CD14-positive monocyte (primary cell): ENCODE measurements at regions not wholly inside any gene's neighbourhood (a gene's known extent, or its start where the extent isn't known, plus 50 kb on each side); places are given as distances from the start of the nearest gene placed in this dataset.

Source experiments
- DNase-seq, 3 donors: peaks; one replicate each; pipeline ENCODE4 v3.0.0-alpha.2; 2011 to 2022
- H2AFZ ChIP-seq: 2 replicates; pipeline ENCODE4 v1.6.0; 2012; ENCODE audit warnings: mild to moderate bottlenecking, low read depth, low read length, inconsistent platforms; ENCODE audit not compliant: insufficient read depth, poor library complexity, severe bottlenecking
- H3K27ac ChIP-seq, 2 donors: 1 replicate in 1 of 2; 2 replicates in 1 of 2; pipeline ENCODE4 v1.5.1; 2012 to 2013; ENCODE audit warnings: low read length in 2 of 2, control low read depth in 1 of 2, inconsistent platforms in 1 of 2, low read depth in 1 of 2, mild to moderate bottlenecking in 1 of 2
- H3K27me3 ChIP-seq, 2 donors: one replicate each; pipeline versions ENCODE4 v1.6.0 to v1.6.1; 2011 to 2013; ENCODE audit warnings: low read length in 2 of 2; ENCODE audit not compliant: control insufficient read depth in 2 of 2, insufficient read depth in 2 of 2
- H3K36me3 ChIP-seq, 2 donors: replicated peaks in 1 of 2; 1 replicate in 1 of 2; 2 replicates in 1 of 2; pipeline versions ENCODE4 v1.5.1 to v1.6.1; 2012 to 2013; ENCODE audit warnings: low read length in 2 of 2, control low read depth in 1 of 2, inconsistent platforms in 1 of 2, mild to moderate bottlenecking in 1 of 2; ENCODE audit not compliant: insufficient read depth in 2 of 2, control insufficient read depth in 1 of 2
- H3K4me1 ChIP-seq, 2 donors: 1 replicate in 1 of 2; 2 replicates in 1 of 2; pipeline versions ENCODE4 v1.5.1 to v1.6.1; 2012 to 2013; ENCODE audit warnings: low read length in 2 of 2, control low read depth in 1 of 2, inconsistent platforms in 1 of 2, mild to moderate bottlenecking in 1 of 2, moderate library complexity in 1 of 2; ENCODE audit not compliant: insufficient read depth in 2 of 2, control insufficient read depth in 1 of 2
- H3K4me2 ChIP-seq: replicated peaks from 2 replicates; pipeline ENCODE3; 2012; ENCODE audit warnings: low read length, moderate library complexity, mild to moderate bottlenecking; ENCODE audit not compliant: poor library complexity, severe bottlenecking; ENCODE audit errors: extremely low read depth
- H3K4me3 ChIP-seq, 3 experiments: fragments of 200-600 bp in 1 of 3; sonication (generic) in 1 of 3; replicated peaks in 1 of 3; 1 replicate in 2 of 3; 2 replicates in 1 of 3; pipeline ENCODE4 v1.5.1; 2011 to 2013; ENCODE audit warnings: low read length in 3 of 3, mild to moderate bottlenecking in 3 of 3, control low read depth in 2 of 3, low read depth in 2 of 3, inconsistent platforms in 1 of 3, moderate library complexity in 1 of 3
- H3K79me2 ChIP-seq: 2 replicates; pipeline ENCODE4 v1.6.0; 2012; ENCODE audit warnings: mild to moderate bottlenecking, control low read depth, inconsistent platforms, low read length, moderate library complexity; ENCODE audit not compliant: insufficient read depth
- H3K9ac ChIP-seq: 2 replicates; pipeline ENCODE4 v1.6.0; 2017; ENCODE audit warnings: low read length, mild to moderate bottlenecking; ENCODE audit not compliant: insufficient read depth, poor library complexity, severe bottlenecking
- H3K9me3 ChIP-seq, 2 donors: replicated peaks in 1 of 2; 1 replicate in 1 of 2; 2 replicates in 1 of 2; pipeline versions ENCODE4 v1.5.1 to v1.6.1; 2012 to 2013; ENCODE audit warnings: low read length in 2 of 2, control low read depth in 1 of 2; ENCODE audit not compliant: control insufficient read depth in 1 of 2, insufficient read depth in 1 of 2
- H4K20me1 ChIP-seq: 2 replicates; pipeline ENCODE4 v1.6.0; 2012; ENCODE audit warnings: mild to moderate bottlenecking, low read length, control low read depth, moderate library complexity; ENCODE audit not compliant: insufficient read depth
- H3K27ac Mint-ChIP-seq, 7 donors: one replicate each; pipeline ENCODE4 v1.8.0; 2020; ENCODE audit warnings: mild to moderate bottlenecking in 7 of 7, mixed read lengths in 7 of 7, moderate library complexity in 6 of 7, inconsistent platforms in 2 of 7
- H3K27me3 Mint-ChIP-seq, 3 donors: one replicate each; pipeline ENCODE4 v1.8.0; 2021 to 2022; ENCODE audit warnings: low read depth in 3 of 3, mild to moderate bottlenecking in 3 of 3, mixed read lengths in 3 of 3, moderate library complexity in 3 of 3, inconsistent platforms in 1 of 3
- H3K36me3 Mint-ChIP-seq, 2 donors: one replicate each; pipeline ENCODE4 v1.8.0; 2020; ENCODE audit warnings: mixed read lengths in 2 of 2, inconsistent platforms in 1 of 2, mild to moderate bottlenecking in 1 of 2
- H3K4me1 Mint-ChIP-seq: one replicate; pipeline ENCODE4 v1.8.0; 2020; ENCODE audit warnings: mild to moderate bottlenecking, mixed read lengths
- H3K4me3 Mint-ChIP-seq, 2 donors: one replicate each; pipeline ENCODE4 v1.8.0; 2020; ENCODE audit warnings: mild to moderate bottlenecking in 2 of 2, mixed read lengths in 2 of 2, moderate library complexity in 1 of 2
- H3K9me3 Mint-ChIP-seq, 7 donors: one replicate each; pipeline ENCODE4 v1.8.0; 2020 to 2022; ENCODE audit warnings: mixed read lengths in 7 of 7, mild to moderate bottlenecking in 6 of 7, moderate library complexity in 6 of 7, inconsistent platforms in 2 of 7
- CTCF ChIP-seq: fragments of 200-600 bp; IDR thresholded peaks from one replicate; pipeline ENCODE4 v1.8.0; 2022; ENCODE audit warnings: antibody characterized with exemption, mild to moderate bottlenecking
- WGBS: methylation state at CpG from one replicate; pipeline ENCODE4 v1.1.5; 2013; ENCODE audit warnings: missing lambda C conversion rate; ENCODE audit not compliant: insufficient coverage; 5-methylcytosine and 5-hydroxymethylcytosine counted together
- intact Hi-C, 2 donors: fragments of 100-400 bp; cut with micrococcal nuclease; formaldehyde crosslinking; loops; one replicate each; pipeline versions ENCODE4 v1.15.0 to v1.15.1; 2023

GRCh38 chr10:130485958-130486895, 350.0 kb downstream of the GLRX3 start:
- peaks cover 0 to 10% (median 0%) of the 10 kb centered on the region in 3 donors for H3K27me3 Mint-ChIP-seq
- Histone ChIP-seq H3K4me1 (no peaks in the 10 kb centered on the region), H3K79me2 (no peaks in the 10 kb centered on the region), H3K4me2 (no peak overlapping the region), H3K9ac (no peak overlapping the region), H3K9me3 (no peaks in the 10 kb centered on the region), H3K27me3 (no peaks in the 10 kb centered on the region), H3K36me3 (no peaks in the 10 kb centered on the region), H4K20me1 (no peaks in the 10 kb centered on the region), H3K4me3 (no peak overlapping the region), H2AFZ (no peak overlapping the region), H3K27ac (no peak overlapping the region)
- no peak for DNase-seq
- H3K4me1 Mint-ChIP-seq = no peaks in the 10 kb centered on the region
- 91% methylated on average over 24 of the region's 29 CpGs for WGBS
- no peak for TF ChIP-seq CTCF
- H3K4me3 Mint-ChIP-seq = no peak overlapping the region
- no peak overlapping the region for H3K27ac Mint-ChIP-seq
- peaks cover 0 to 3% (median 0%) of the 10 kb centered on the region in 7 donors for H3K9me3 Mint-ChIP-seq
- H3K36me3 Mint-ChIP-seq = no peaks in the 10 kb centered on the region
- intact Hi-C loops = no loop called here

- Histone ChIP-seq H3K9me3 (no peaks in the 10 kb centered on the region), H2AFZ (no peak overlapping the region), H3K27ac (no peak overlapping the region), H3K4me2 (no peak overlapping the region), H3K79me2 (no peaks in the 10 kb centered on the region), H3K4me1 (no peaks in the 10 kb centered on the region), H3K36me3 (no peaks in the 10 kb centered on the region), H3K9ac (no peak overlapping the region), H3K27me3 (no peaks in the 10 kb centered on the region), H3K4me3 (no peak overlapping the region), H4K20me1 (no peaks in the 10 kb centered on the region)
- no peaks in the 10 kb centered on the region for H3K4me1 Mint-ChIP-seq
- H3K27ac Mint-ChIP-seq = no peak overlapping the region
- DNase-seq = no peak
- intact Hi-C loops = no loop called here
- TF ChIP-seq CTCF = no peak
- no peaks in the 10 kb centered on the region for H3K36me3 Mint-ChIP-seq
- H3K9me3 Mint-ChIP-seq = peaks cover 0 to 3% (median 0%) of the 10 kb centered on the region in 7 donors
- H3K27me3 Mint-ChIP-seq = peaks cover 0 to 10% (median 0%) of the 10 kb centered on the region in 3 donors
- 71% methylated on average over 5 of the region's 7 CpGs for whole genome bisulfite sequencing
- no peak overlapping the region for H3K4me3 Mint-ChIP-seq
Measured at GRCh38 chr10:130486906-130487305, 350.7 kb downstream of the GLRX3 start.
